CD14-positive monocyte (primary cell): ENCODE measurements at regions not wholly inside any gene's neighbourhood (a gene's known extent, or its start where the extent isn't known, plus 50 kb on each side); places are given as distances from the start of the nearest gene placed in this dataset.

ENCODE experiments used
- DNase-seq, 3 donors: peaks; one replicate each; pipeline ENCODE4 v3.0.0-alpha.2; 2011 to 2022
- H2AFZ ChIP-seq: 2 replicates; pipeline ENCODE4 v1.6.0; 2012; ENCODE audit warnings: mild to moderate bottlenecking, low read depth, low read length, inconsistent platforms; ENCODE audit not compliant: insufficient read depth, poor library complexity, severe bottlenecking
- H3K27ac ChIP-seq, 2 donors: 1 replicate in 1 of 2; 2 replicates in 1 of 2; pipeline ENCODE4 v1.5.1; 2012 to 2013; ENCODE audit warnings: low read length in 2 of 2, control low read depth in 1 of 2, inconsistent platforms in 1 of 2, low read depth in 1 of 2, mild to moderate bottlenecking in 1 of 2
- H3K27me3 ChIP-seq, 2 donors: one replicate each; pipeline versions ENCODE4 v1.6.0 to v1.6.1; 2011 to 2013; ENCODE audit warnings: low read length in 2 of 2; ENCODE audit not compliant: control insufficient read depth in 2 of 2, insufficient read depth in 2 of 2
- H3K36me3 ChIP-seq, 2 donors: replicated peaks in 1 of 2; 1 replicate in 1 of 2; 2 replicates in 1 of 2; pipeline versions ENCODE4 v1.5.1 to v1.6.1; 2012 to 2013; ENCODE audit warnings: low read length in 2 of 2, control low read depth in 1 of 2, inconsistent platforms in 1 of 2, mild to moderate bottlenecking in 1 of 2; ENCODE audit not compliant: insufficient read depth in 2 of 2, control insufficient read depth in 1 of 2
- H3K4me1 ChIP-seq, 2 donors: 1 replicate in 1 of 2; 2 replicates in 1 of 2; pipeline versions ENCODE4 v1.5.1 to v1.6.1; 2012 to 2013; ENCODE audit warnings: low read length in 2 of 2, control low read depth in 1 of 2, inconsistent platforms in 1 of 2, mild to moderate bottlenecking in 1 of 2, moderate library complexity in 1 of 2; ENCODE audit not compliant: insufficient read depth in 2 of 2, control insufficient read depth in 1 of 2
- H3K4me2 ChIP-seq: replicated peaks from 2 replicates; pipeline ENCODE3; 2012; ENCODE audit warnings: low read length, moderate library complexity, mild to moderate bottlenecking; ENCODE audit not compliant: poor library complexity, severe bottlenecking; ENCODE audit errors: extremely low read depth
- H3K4me3 ChIP-seq, 3 experiments: fragments of 200-600 bp in 1 of 3; sonication (generic) in 1 of 3; replicated peaks in 1 of 3; 1 replicate in 2 of 3; 2 replicates in 1 of 3; pipeline ENCODE4 v1.5.1; 2011 to 2013; ENCODE audit warnings: low read length in 3 of 3, mild to moderate bottlenecking in 3 of 3, control low read depth in 2 of 3, low read depth in 2 of 3, inconsistent platforms in 1 of 3, moderate library complexity in 1 of 3
- H3K79me2 ChIP-seq: 2 replicates; pipeline ENCODE4 v1.6.0; 2012; ENCODE audit warnings: mild to moderate bottlenecking, control low read depth, inconsistent platforms, low read length, moderate library complexity; ENCODE audit not compliant: insufficient read depth
- H3K9ac ChIP-seq: 2 replicates; pipeline ENCODE4 v1.6.0; 2017; ENCODE audit warnings: low read length, mild to moderate bottlenecking; ENCODE audit not compliant: insufficient read depth, poor library complexity, severe bottlenecking
- H3K9me3 ChIP-seq, 2 donors: replicated peaks in 1 of 2; 1 replicate in 1 of 2; 2 replicates in 1 of 2; pipeline versions ENCODE4 v1.5.1 to v1.6.1; 2012 to 2013; ENCODE audit warnings: low read length in 2 of 2, control low read depth in 1 of 2; ENCODE audit not compliant: control insufficient read depth in 1 of 2, insufficient read depth in 1 of 2
- H4K20me1 ChIP-seq: 2 replicates; pipeline ENCODE4 v1.6.0; 2012; ENCODE audit warnings: mild to moderate bottlenecking, low read length, control low read depth, moderate library complexity; ENCODE audit not compliant: insufficient read depth
- H3K27ac Mint-ChIP-seq, 7 donors: one replicate each; pipeline ENCODE4 v1.8.0; 2020; ENCODE audit warnings: mild to moderate bottlenecking in 7 of 7, mixed read lengths in 7 of 7, moderate library complexity in 6 of 7, inconsistent platforms in 2 of 7
- H3K27me3 Mint-ChIP-seq, 3 donors: one replicate each; pipeline ENCODE4 v1.8.0; 2021 to 2022; ENCODE audit warnings: low read depth in 3 of 3, mild to moderate bottlenecking in 3 of 3, mixed read lengths in 3 of 3, moderate library complexity in 3 of 3, inconsistent platforms in 1 of 3
- H3K36me3 Mint-ChIP-seq, 2 donors: one replicate each; pipeline ENCODE4 v1.8.0; 2020; ENCODE audit warnings: mixed read lengths in 2 of 2, inconsistent platforms in 1 of 2, mild to moderate bottlenecking in 1 of 2
- H3K4me1 Mint-ChIP-seq: one replicate; pipeline ENCODE4 v1.8.0; 2020; ENCODE audit warnings: mild to moderate bottlenecking, mixed read lengths
- H3K4me3 Mint-ChIP-seq, 2 donors: one replicate each; pipeline ENCODE4 v1.8.0; 2020; ENCODE audit warnings: mild to moderate bottlenecking in 2 of 2, mixed read lengths in 2 of 2, moderate library complexity in 1 of 2
- H3K9me3 Mint-ChIP-seq, 7 donors: one replicate each; pipeline ENCODE4 v1.8.0; 2020 to 2022; ENCODE audit warnings: mixed read lengths in 7 of 7, mild to moderate bottlenecking in 6 of 7, moderate library complexity in 6 of 7, inconsistent platforms in 2 of 7
- WGBS: methylation state at CpG from one replicate; pipeline ENCODE4 v1.1.5; 2013; ENCODE audit warnings: missing lambda C conversion rate; ENCODE audit not compliant: insufficient coverage; 5-methylcytosine and 5-hydroxymethylcytosine counted together
- intact Hi-C, 2 donors: fragments of 100-400 bp; cut with micrococcal nuclease; formaldehyde crosslinking; loops; one replicate each; pipeline versions ENCODE4 v1.15.0 to v1.15.1; 2023
- TF ChIP-seq, protein P1 (sequence below): fragments of 200-600 bp; IDR thresholded peaks from one replicate; pipeline ENCODE4 v1.8.0; 2022; ENCODE audit warnings: antibody characterized with exemption, mild to moderate bottlenecking

DNA sequence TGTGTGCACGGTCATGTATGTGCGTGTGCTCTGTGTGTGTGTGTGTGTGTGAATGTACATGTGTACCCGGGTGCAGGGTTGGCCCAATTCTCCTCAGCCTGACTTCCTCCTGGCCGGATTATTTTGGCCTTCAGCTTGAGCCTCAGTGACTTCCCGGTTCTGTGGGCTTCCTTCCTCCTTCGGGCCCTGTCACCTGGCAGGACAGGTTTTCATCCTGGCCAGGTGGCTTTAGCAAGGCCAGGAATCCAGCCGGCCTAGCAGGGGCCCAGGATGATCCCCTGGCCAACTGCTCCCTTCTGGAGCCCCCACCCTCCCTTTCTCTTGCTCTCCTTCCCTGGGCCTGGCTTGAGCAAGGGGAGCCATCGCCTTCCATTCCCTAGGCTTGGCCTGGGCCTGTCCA is 140.5 kb downstream of the INHBB start:
- intact Hi-C loops = no loop called here
- H2AFZ ChIP-seq = no peak overlapping the region
- Mint-ChIP-seq H3K36me3 (no peaks in the 10 kb centered on the region), H3K27ac (no peak overlapping the region), H3K9me3 (peaks cover 0 to 5% (median 0%) of the 10 kb centered on the region in 7 donors), H3K4me1 (no peaks in the 10 kb centered on the region), H3K4me3 (no peak overlapping the region), H3K27me3 (peaks cover 0 to 8% (median 7%) of the 10 kb centered on the region in 3 donors)
- no peak overlapping the region for H3K27ac ChIP-seq
- TF ChIP-seq, protein P1, sequence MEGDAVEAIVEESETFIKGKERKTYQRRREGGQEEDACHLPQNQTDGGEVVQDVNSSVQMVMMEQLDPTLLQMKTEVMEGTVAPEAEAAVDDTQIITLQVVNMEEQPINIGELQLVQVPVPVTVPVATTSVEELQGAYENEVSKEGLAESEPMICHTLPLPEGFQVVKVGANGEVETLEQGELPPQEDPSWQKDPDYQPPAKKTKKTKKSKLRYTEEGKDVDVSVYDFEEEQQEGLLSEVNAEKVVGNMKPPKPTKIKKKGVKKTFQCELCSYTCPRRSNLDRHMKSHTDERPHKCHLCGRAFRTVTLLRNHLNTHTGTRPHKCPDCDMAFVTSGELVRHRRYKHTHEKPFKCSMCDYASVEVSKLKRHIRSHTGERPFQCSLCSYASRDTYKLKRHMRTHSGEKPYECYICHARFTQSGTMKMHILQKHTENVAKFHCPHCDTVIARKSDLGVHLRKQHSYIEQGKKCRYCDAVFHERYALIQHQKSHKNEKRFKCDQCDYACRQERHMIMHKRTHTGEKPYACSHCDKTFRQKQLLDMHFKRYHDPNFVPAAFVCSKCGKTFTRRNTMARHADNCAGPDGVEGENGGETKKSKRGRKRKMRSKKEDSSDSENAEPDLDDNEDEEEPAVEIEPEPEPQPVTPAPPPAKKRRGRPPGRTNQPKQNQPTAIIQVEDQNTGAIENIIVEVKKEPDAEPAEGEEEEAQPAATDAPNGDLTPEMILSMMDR = no peak
- H3K9ac ChIP-seq = no peak overlapping the region
- H3K4me2 ChIP-seq = no peak overlapping the region
- H3K9me3 ChIP-seq = no peaks in the 10 kb centered on the region
- H3K36me3 ChIP-seq = no peaks in the 10 kb centered on the region
- no peaks in the 10 kb centered on the region for H3K4me1 ChIP-seq
- no peaks in the 10 kb centered on the region for H4K20me1 ChIP-seq
- H3K79me2 ChIP-seq = no peaks in the 10 kb centered on the region
- H3K4me3 ChIP-seq = no peak overlapping the region
- no peaks in the 10 kb centered on the region for H3K27me3 ChIP-seq
- 50% methylated on average over 7 of the region's 8 CpGs for WGBS
- DNase-seq = no peak

DNA sequence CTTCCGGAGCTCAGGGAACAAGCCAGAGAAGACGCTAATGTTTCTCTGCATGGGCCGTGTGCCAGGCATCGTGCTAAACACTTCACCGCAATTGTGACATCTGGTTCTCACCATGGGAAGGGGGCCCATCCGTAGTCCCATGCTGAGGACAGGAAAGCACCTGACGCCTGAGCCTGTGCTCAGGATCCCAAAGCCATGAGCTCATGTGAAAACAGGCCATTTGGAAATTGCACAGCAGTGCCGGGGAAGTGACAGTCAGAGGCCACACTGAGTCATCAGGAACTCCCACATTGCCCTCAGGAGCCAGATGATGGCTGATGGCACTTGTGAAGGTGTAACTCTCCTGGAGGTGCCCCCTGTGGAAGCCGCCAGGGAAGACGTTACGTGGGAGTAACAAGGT is 141.0 kb downstream of the INHBB start:
- H3K79me2 ChIP-seq = no peaks in the 10 kb centered on the region
- H3K36me3 ChIP-seq = no peaks in the 10 kb centered on the region
- no peaks in the 10 kb centered on the region for H3K4me1 ChIP-seq
- Mint-ChIP-seq H3K9me3 (peaks cover 0 to 5% (median 0%) of the 10 kb centered on the region in 7 donors), H3K27me3 (peaks cover 0 to 10% (median 7%) of the 10 kb centered on the region in 3 donors), H3K4me1 (no peaks in the 10 kb centered on the region), H3K4me3 (no peak overlapping the region), H3K36me3 (no peaks in the 10 kb centered on the region), H3K27ac (no peak overlapping the region)
- no peaks in the 10 kb centered on the region for H3K9me3 ChIP-seq
- no peaks in the 10 kb centered on the region for H4K20me1 ChIP-seq
- no peak overlapping the region for H2AFZ ChIP-seq
- no peak overlapping the region for H3K4me2 ChIP-seq
- no peak overlapping the region for H3K4me3 ChIP-seq
- H3K9ac ChIP-seq = no peak overlapping the region
- H3K27me3 ChIP-seq = no peaks in the 10 kb centered on the region
- intact Hi-C loops = no loop called here
- no peak for DNase-seq
- 90% methylated on average over 8 of the region's 11 CpGs for WGBS
- H3K27ac ChIP-seq = no peak overlapping the region
- TF ChIP-seq, protein P1 = no peak
